CD4-positive, alpha-beta T cell treated with Interferon alpha-2 for 1 hour (primary cell): ENCODE measurements at regions not wholly inside any gene's neighbourhood (a gene's known extent, or its start where the extent isn't known, plus 50 kb on each side); places are given as distances from the start of the nearest gene placed in this dataset.
"Not testable (repeated sequence)": the region's sequence is repeated elsewhere in the genome, so short reads cannot be mapped to it uniquely, and the experiment has no call there.

Experiments
- DNase-seq, 2 donors: peaks; one replicate each; pipeline ENCODE4 v3.0.0-alpha.2; 2020 to 2022

DNA sequence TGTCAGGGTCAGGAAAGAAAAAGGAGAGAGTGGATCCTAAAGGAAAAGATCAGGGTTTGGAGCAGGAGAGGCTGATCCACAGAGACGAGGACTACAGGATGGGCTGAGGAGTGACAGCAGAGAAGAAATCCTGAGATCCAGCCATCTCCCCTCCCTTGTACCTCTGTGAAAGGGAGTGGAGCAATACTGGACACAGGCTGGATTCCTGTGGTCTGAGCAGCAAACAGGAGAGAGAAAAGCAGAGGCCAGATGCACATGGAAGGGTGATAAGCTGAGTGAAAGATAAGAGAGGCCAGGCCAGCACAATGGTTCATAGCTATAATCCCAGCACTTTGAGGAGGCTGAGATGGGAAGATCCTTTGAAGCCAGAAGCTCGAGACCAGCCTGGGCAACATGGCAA lies 472.1 kb upstream of the TSHZ3 start:
- no peak for DNase-seq

GRCh38 chr19:31825134-31826094 lies 476.2 kb upstream of the TSHZ3 start:
- no peak for DNase-seq

DNA sequence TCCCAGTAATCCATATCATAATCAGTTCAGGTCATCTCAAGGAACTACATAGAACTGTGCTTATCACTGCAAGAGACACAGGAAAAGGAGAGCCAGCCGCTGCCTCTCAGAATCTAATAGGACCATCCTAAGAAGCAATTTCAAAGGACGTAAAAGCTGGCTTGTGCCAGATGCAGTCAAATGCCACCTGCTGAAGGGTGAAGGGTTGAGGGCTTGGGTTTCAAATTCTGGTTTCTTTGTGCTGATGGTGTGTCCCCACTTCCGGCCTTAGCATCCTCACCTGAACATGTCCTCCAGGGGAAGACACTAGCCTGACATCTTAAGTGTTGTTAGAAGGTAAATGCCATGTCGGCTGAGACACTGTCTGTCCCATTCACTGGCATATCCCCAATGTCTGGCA lies 477.1 kb upstream of the TSHZ3 start:
- DNase-seq = no peak

DNA sequence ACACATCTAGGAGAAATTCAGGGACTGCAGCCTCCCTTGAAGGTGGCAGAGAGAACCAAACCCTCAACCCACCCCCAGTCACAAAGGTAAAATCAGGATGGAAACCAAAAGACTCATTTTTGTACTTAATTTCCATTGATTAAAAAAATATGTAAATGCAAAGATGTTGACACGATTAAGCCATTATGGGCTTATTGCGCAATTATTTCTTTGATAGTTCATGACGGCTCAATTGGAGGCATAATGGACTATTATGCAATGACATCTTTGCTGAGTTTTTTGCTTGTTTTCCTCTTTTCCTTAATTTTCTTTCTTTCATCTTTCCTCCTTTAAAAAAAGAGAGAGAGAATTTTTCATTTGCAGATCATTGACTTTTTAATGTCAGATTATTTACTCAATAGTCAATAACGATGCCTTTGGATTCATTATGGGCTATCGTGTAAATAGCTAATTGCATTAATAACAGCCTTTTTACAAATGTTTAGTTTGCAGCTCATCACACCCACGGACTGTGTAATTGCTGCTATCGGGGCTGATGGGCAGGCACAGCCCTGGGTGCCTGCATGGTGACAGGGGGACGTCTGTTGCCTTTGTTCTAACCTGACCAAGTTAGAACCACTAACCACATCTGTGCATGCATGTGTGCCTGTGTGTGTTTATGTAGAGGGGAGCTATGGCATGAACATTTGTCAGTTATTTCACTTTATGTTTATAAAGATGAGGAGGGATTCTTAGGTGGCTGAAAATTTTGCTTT lies 482.4 kb upstream of the TSHZ3 start:
- no peak for DNase-seq

GRCh38 chr19:31832176-31832548 lies 482.9 kb upstream of the TSHZ3 start:
- DNase-seq = no peak

- no peak for DNase-seq
Observed at GRCh38 chr19:31834070-31834469, 484.8 kb upstream of the TSHZ3 start.

DNA sequence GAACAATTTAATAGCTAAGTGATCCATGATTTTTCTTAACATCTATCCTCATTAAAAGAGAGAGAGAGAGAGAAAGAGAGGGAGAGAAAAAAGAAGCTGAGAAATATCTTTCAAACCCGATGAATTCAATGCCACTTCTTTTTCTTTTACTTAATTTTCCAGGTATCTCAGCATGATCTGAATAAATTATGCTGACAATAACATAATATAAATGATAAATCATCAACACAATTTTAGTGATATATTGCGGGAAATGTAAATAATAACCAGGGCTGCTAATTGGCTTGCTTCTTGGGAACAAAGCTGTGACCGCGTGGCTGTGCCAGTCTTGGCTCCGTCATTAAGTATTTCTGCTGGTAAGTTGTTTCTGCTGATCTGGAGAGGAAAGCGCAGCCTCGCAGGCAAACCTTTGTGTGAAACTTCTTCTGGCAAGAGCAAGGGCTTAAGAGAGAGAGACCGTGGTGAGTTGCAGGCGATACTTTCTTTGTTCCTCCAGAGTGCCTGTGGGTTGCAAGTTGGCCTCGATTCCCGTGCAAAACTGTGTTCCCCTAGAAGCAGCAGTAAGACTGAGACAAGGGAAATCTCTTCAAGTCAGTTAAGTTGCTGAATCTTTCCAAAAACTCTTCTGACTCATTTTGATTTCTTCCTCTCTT lies 489.1 kb upstream of the TSHZ3 start:
- no peak for DNase-seq

- DNase-seq = no peak
Observed at GRCh38 chr19:31840371-31840770, 491.1 kb upstream of the TSHZ3 start.

- no peak for DNase-seq
Observed at GRCh38 chr19:31841755-31842154, 492.5 kb upstream of the TSHZ3 start.

- no peak for DNase-seq
Observed at GRCh38 chr19:31863122-31863521, 482.3 kb upstream of the ZNF507 start.

DNA sequence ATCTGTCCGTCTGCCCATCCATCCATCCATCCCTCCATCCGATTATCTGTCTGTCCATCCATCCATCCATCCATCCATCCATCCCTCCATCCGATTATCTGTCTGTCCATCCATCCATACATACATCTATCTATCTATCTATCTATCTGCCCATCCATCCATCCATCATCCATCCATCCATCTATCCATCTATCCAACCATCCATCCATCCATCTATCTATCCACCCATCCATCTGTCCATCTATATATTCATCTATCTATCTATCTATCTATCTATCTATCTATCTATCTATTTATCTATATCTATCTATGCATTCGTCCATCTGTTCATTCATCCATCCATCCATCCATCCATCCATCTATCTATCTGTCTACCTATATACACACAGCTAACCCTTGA lies 471.1 kb upstream of the ZNF507 start:
- DNase-seq = no peak

DNA sequence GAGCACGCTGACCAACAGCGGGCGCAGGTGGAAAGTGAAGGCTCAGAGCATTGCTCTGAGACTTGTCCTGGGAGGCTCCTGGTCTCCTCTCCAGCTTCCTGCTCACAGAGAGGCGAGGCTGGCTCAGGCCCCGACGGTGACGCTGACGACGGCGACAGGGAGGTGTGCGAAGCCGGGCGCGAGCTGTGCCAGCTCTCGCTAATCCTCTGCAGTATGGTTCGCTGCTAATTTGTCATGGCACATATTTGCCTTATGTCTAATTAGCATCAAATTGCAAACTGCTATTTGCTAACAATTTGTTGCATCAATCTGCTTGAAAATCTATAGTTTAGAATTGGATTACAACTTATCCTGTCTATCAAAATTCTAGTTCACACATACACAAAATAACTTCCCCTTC lies 469.8 kb upstream of the ZNF507 start:
- DNase-seq = no peak

DNA sequence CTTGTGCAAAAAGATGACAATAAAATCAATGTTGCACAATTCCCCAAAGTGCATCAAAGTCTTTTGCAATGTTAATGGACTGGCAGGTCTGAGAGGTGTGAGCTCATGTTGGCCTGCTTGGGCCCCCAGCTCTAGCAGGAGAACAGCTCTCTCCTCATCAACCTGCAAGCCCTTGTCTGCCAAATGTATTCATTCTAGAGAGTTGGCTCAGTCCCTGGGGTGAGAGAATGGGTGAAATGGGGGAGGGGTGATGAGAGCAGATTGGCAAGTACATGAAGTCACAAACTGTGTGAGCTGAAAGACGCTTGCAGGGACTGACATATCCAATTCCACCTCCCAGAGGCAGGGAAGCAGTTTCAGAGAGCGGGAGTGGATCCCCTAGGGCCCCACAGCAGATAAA lies 465.1 kb upstream of the ZNF507 start:
- DNase-seq = no peak

GRCh38 chr19:31881988-31882387 lies 463.4 kb upstream of the ZNF507 start:
- no peak for DNase-seq

GRCh38 chr19:31882709-31883108 lies 462.7 kb upstream of the ZNF507 start:
- no peak for DNase-seq

DNA sequence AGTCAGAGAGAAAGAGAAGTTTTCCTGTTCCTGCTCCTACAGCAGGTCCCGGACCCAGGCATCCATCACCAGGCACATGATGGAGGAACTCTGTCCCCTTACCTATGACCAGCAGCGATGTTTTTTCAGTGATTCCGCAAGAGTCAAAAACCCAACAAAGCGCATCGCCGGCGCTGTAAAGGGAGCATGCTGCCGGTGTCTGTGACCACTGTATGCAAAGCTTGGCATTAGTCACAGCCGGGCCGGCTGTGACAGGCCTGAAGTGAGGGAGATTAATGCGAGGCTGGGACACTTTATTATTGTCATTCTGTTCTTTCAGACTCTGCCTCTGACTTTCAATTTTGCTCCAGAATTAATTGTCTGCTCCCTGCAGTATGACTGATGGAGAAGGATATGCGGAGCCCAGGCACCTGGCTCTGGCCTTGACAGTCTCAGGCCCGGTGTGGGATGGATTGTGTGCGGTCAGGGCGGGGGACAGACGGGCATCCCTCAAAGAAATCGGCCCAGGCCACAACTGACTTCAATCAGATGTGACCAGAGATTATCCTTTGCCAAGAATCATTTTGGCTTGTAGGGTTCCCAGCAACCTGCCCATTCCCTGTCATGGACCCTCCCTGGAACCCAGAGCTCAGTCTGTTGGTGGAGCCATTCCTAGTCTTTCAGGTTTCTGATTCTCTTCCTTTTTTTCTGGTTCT lies 462.0 kb upstream of the ZNF507 start:
- DNase-seq = no peak

DNA sequence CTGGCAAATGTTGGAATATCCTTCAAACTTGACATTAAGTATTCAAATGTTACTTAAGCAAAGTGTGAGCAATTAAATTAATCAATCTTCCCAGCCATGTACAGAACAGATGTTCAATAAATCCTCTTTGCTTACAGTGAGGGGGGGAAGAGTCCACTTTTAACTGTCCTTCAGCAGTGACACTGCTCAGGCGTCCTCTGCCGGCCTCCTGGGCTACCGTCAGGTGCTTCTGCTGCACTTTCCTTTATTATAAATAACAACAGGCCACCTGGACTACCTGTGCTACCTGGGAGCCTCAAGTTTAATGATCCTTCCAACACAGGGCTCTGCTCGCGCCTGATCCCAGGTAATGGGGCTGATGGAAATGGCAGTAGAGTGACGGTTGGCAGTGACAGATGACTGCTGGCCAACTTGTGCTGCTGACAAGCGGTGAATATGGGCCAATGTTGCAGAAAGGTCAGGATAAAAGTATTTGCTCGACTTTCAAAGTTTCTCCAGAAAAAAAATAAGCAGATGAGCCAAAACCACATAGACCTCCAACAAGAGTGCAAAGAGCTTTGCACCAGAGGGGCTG lies 460.0 kb upstream of the ZNF507 start:
- no peak for DNase-seq

- DNase-seq = no peak
Observed at GRCh38 chr19:31890230-31890629, 455.2 kb upstream of the ZNF507 start.

GRCh38 chr19:31892060-31892459 lies 453.4 kb upstream of the ZNF507 start:
- DNase-seq = no peak

DNA sequence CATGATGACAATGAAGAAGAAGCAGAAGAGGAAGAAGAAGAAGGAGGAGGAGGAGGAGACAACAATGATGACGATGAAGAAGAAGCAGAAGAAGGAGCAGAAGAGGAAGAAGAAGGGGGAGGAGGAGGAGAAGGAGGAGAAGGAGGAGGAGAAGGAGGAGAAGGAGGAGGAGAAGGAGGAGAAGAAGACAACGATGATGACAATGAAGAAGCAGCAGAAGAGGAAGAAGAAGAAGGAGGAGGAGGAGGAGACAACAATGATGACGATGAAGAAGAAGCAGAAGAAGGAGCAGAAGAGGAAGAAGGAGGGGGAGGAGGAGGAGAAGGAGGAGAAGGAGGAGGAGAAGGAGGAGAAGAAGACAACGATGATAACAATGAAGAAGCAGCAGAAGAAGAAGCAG lies 451.9 kb upstream of the ZNF507 start:
- DNase-seq = not testable (repeated sequence)

DNA sequence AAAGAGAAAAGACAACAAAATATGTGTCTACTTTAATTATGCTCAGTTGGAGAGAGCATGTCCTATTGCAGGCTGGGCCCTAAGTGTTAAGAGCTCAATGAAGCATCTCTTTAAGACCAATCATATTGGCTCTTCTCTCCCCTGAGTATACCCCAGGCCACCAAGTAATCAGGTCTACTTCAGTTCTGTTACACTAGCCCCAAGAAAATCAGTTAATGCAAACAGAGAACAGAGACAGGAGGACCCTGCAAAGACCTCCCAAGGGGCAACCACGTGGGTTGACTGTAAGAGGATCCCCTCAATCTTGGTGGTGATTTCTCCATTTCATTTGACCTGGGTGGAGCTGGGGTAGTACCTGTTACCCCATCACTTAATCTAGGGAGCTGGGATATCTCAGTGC lies 451.0 kb upstream of the ZNF507 start:
- DNase-seq = no peak

DNA sequence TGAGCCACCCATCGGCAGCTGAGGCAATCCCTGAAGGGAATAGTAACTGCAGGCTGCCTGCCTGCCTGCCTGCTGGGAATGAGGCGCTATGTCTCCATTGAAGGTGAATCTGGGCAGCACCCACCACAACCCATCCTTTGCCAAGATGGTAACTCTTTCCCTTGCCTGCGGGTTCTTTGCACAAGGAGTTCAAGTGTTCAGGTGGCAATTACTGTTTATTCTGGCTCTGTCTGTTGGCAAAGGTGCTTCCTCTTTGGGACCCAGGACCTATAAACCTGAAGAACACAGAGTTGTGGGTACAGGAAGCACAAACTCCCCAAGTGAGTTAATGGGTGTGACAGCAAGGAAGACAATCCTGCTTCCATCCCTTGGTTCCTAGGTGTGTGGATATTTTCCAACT lies 448.1 kb upstream of the ZNF507 start:
- DNase-seq = no peak

DNA sequence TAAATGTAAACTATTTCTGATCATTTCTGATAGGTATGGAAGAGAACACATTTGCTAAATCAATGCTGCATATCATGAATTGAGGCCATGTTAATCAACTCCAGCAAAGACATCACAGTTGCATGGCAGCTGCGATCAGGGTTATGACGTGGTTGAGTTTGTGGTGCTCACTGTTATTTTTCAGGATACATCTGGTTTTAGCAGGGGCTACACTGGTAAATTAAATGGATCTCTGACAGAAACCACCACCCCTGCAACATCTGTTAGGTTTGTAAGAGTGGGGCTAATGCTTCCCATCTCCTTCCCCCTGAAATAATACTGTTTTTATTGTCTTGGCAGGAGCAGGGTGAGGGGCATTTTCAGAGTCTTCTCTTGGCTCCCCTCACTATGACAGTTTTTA lies 444.4 kb upstream of the ZNF507 start:
- no peak for DNase-seq
